SU-DHL-6 (cell line): ENCODE measurements at regions not wholly inside any gene's neighbourhood (a gene's known extent, or its start where the extent isn't known, plus 50 kb on each side); places are given as distances from the start of the nearest gene placed in this dataset.

Source experiments
- EZH2phosphoT487 ChIP-seq: fragments of 200-600 bp; sonication (generic), shearing (Covaris generic); conservative IDR thresholded peaks from 2 replicates; pipeline ENCODE4 v1.6.1; 2018; ENCODE audit warnings: mild to moderate bottlenecking, antibody characterized with exemption, low read length, moderate library complexity, mixed read lengths
- TF ChIP-seq, protein P1 (sequence below): fragments of 200-600 bp; sonication (generic); IDR thresholded peaks from one replicate; pipeline ENCODE4 v1.5.1; 2017; ENCODE audit warnings: antibody characterized with exemption, mild to moderate bottlenecking, low read length, moderate library complexity; ENCODE audit not compliant: insufficient read depth, poor library complexity, severe bottlenecking

DNA sequence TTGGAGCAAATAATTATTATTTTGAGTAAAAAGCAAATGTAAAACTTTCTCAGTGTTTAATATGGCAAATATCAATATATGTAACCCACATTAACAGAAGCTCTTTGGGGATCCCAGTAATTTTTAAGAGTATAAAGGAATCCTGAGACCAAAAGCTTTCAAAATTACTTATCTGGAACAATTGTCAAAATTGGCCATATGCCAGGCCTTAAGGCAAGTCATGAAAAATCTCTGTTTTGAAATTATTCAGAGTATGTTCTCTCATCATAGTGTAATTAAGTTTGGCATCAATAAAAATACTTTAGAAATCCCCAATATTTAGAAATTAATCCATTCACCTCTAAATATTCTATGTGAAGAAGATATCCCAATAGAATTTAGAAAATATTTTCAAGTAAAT, 225.3 kb upstream of the ARL4C start:
- TF ChIP-seq, protein P1, sequence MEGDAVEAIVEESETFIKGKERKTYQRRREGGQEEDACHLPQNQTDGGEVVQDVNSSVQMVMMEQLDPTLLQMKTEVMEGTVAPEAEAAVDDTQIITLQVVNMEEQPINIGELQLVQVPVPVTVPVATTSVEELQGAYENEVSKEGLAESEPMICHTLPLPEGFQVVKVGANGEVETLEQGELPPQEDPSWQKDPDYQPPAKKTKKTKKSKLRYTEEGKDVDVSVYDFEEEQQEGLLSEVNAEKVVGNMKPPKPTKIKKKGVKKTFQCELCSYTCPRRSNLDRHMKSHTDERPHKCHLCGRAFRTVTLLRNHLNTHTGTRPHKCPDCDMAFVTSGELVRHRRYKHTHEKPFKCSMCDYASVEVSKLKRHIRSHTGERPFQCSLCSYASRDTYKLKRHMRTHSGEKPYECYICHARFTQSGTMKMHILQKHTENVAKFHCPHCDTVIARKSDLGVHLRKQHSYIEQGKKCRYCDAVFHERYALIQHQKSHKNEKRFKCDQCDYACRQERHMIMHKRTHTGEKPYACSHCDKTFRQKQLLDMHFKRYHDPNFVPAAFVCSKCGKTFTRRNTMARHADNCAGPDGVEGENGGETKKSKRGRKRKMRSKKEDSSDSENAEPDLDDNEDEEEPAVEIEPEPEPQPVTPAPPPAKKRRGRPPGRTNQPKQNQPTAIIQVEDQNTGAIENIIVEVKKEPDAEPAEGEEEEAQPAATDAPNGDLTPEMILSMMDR: no peak
- no peak for TF ChIP-seq EZH2phosphoT487
